HT1080 (cell line): ENCODE measurements at regions not wholly inside any gene's neighbourhood (a gene's known extent, or its start where the extent isn't known, plus 50 kb on each side); places are given as distances from the start of the nearest gene placed in this dataset.
A peak's percentile ranks its signal among the peaks of the same experiment; 100 is the strongest.

ENCODE experiments used
- DNase-seq: peaks from one replicate; pipeline ENCODE4 v3.0.0-alpha.2; 2015; ENCODE audit warnings: low read depth

GRCh38 chr16:48836067-48836466, 226.1 kb upstream of the N4BP1 start:
- DNase-seq, result no peak

- no peak for DNase-seq
Measured at GRCh38 chr16:48834576-48834975, 224.6 kb upstream of the N4BP1 start.

- DNase-seq, result no peak
Measured at GRCh38 chr16:48833461-48833860, 223.5 kb upstream of the N4BP1 start.

- peak; percentile 3 for DNase-seq
Measured at GRCh38 chr16:48831076-48831722, 221.2 kb upstream of the N4BP1 start.

GRCh38 chr16:48829336-48830310, 219.6 kb upstream of the N4BP1 start:
- DNase-seq, result no peak

- DNase-seq, result no peak
Measured at GRCh38 chr16:48824271-48824670, 214.3 kb upstream of the N4BP1 start.

- DNase-seq, result no peak
Measured at GRCh38 chr16:48822431-48822830, 212.5 kb upstream of the N4BP1 start.

- DNase-seq, result no peak
Measured at GRCh38 chr16:48820379-48820778, 210.4 kb upstream of the N4BP1 start.

GRCh38 chr16:48818257-48818656, 208.3 kb upstream of the N4BP1 start:
- no peak for DNase-seq

GRCh38 chr16:48817032-48817431, 207.1 kb upstream of the N4BP1 start:
- no peak for DNase-seq

- DNase-seq, result no peak
Measured at GRCh38 chr16:48816393-48816792, 206.4 kb upstream of the N4BP1 start.

- no peak for DNase-seq
Measured at GRCh38 chr16:48814994-48815393, 205.0 kb upstream of the N4BP1 start.

- DNase-seq, result no peak
Measured at GRCh38 chr16:48813485-48813884, 203.5 kb upstream of the N4BP1 start.

- DNase-seq, result no peak
Measured at GRCh38 chr16:48812856-48813255, 202.9 kb upstream of the N4BP1 start.

- no peak for DNase-seq
Measured at GRCh38 chr16:48811478-48811877, 201.5 kb upstream of the N4BP1 start.

GRCh38 chr16:48810803-48811453, 200.9 kb upstream of the N4BP1 start:
- no peak for DNase-seq

GRCh38 chr16:48810436-48810802, 200.4 kb upstream of the N4BP1 start:
- DNase-seq, result no peak

GRCh38 chr16:48790151-48790550, 180.2 kb upstream of the N4BP1 start:
- DNase-seq, result no peak

GRCh38 chr16:48788475-48788874, 178.5 kb upstream of the N4BP1 start:
- DNase-seq, result no peak

GRCh38 chr16:48745541-48745940, 135.6 kb upstream of the N4BP1 start:
- no peak for DNase-seq

- no peak for DNase-seq
Measured at GRCh38 chr16:48740964-48741363, 131.0 kb upstream of the N4BP1 start.

GRCh38 chr16:48734220-48734619, 124.2 kb upstream of the N4BP1 start:
- no peak for DNase-seq
